Heart left ventricle (tissue), 13 donors: ENCODE measurements at regions not wholly inside any gene's neighbourhood (a gene's known extent, or its start where the extent isn't known, plus 50 kb on each side); places are given as distances from the start of the nearest gene placed in this dataset.

Experiments used
- POLR2A ChIP-seq, 2 donors: fragments of 450-650 bp; IDR thresholded peaks; one replicate each; pipeline ENCODE4 v1.6.1; 2017; ENCODE audit warnings: antibody characterized with exemption in 2 of 2, mild to moderate bottlenecking in 2 of 2, moderate library complexity in 2 of 2
- TF ChIP-seq, protein P1 (sequence below), 12 donors: fragments of 200-600 bp; sonication (generic) in 4 of 12; IDR thresholded peaks; one replicate each; pipeline versions ENCODE4 v1.5.0 to v1.8.0; 2018 to 2022; ENCODE audit warnings: antibody characterized with exemption in 12 of 12, mild to moderate bottlenecking in 5 of 12
- donor health status: ischemic (EF 13 %, LVEDD 7.1; RV severe dilation, severe dysfunction).
- donor health status: DM: no; HTN: yes; CAD: no.
- donor health status: DM: no; HTN: no; CAD: no.
- donor health status: ischemic (EF 25% LVEDD 6.9; RV normal size, moderate dysfunction).
- donor health status: ischemic (EF 25% LVEDD 5.7; RV mildly dilated, moderate dysfunction).
- donor health status: ischemic (EF 35%, LVEDD 5.7; RV mildly dilated, moderate dysfunction).
- donor health status: nonischemic (EF 11% LVEDD 7.7; RV severe dilation, severe dysfunction).
- donor health status: DM: yes; HTN: yes; CAD: no.
- donor health status: PGD.
- donor health status: ischemic (EF 29% LVEDD 5.4; RV normal size, mild dysfunction).
- donor health status: nonischemic (EF 23%, LVEDD 6.1; RV moderate dilation, normal function).

DNA sequence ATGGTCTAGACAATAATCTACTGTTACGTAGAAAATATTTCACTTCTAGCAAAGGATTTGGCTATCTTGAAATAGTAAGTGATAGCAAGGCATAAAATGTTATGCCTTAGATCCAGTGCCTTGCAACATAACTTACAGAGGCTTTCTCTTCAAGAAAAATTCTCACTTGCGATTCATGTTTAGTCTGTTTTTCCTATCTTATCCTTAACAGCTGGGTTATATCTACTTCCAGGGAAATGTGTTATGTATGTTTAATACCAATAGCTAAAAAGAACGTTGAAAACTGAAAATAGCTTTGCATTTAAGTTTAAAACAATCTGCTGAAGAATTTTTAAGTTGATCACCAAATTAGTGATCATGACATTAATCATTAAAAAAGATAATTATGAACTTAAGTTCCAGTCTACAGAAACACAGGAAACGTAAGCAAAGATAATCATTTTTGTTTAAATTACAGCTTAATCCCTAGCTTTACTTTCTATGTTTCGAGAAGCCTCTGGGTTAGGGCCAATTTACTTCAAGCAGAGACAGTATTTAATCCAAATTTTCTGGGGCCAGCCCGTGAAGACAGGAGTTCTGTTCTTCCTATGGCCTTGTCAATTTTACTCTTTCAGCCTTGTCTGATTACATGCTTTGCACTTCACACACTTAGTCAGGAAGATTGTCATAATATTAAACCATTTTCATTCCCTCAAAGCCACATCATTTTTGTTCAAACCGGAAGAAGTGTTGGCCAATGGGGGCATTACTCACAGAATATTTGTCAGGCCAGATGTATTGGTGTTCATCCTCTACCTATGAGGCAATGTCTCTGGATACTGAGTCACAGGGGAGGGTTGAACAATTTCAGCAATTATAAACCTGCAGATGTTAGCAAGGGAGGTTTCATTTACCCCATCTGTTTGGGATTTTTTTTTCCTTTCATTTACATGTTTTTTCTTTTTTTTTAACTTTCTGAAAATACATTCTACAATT lies 1132.9 kb upstream of the ZEB2 start:
- TF ChIP-seq, protein P1, sequence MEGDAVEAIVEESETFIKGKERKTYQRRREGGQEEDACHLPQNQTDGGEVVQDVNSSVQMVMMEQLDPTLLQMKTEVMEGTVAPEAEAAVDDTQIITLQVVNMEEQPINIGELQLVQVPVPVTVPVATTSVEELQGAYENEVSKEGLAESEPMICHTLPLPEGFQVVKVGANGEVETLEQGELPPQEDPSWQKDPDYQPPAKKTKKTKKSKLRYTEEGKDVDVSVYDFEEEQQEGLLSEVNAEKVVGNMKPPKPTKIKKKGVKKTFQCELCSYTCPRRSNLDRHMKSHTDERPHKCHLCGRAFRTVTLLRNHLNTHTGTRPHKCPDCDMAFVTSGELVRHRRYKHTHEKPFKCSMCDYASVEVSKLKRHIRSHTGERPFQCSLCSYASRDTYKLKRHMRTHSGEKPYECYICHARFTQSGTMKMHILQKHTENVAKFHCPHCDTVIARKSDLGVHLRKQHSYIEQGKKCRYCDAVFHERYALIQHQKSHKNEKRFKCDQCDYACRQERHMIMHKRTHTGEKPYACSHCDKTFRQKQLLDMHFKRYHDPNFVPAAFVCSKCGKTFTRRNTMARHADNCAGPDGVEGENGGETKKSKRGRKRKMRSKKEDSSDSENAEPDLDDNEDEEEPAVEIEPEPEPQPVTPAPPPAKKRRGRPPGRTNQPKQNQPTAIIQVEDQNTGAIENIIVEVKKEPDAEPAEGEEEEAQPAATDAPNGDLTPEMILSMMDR (IDR thresholded peaks at IDR 0.05), result no peak
- no peak for TF ChIP-seq POLR2A (IDR thresholded peaks at IDR 0.05)
